AG04450 (cell line): ENCODE measurements at regions not wholly inside any gene's neighbourhood (a gene's known extent, or its start where the extent isn't known, plus 50 kb on each side); places are given as distances from the start of the nearest gene placed in this dataset. TPM values are rescaled to one million over a fixed set of nuclear protein-coding genes. Genes with fewer than 3 reads are reported as not detected.

Experiments used
- CTCF ChIA-PET: fragments of 300-600, 350-600 bp; formaldehyde crosslinking; extraction: SDS; loops from one replicate; lab custom pipeline; 2022; ENCODE audit warnings: antibody characterized with exemption, inconsistent platforms; lab: Charles Lee
- POLR2A ChIA-PET: fragments of 350-600 bp; formaldehyde crosslinking; extraction: SDS; loops from one replicate; lab custom pipeline; 2021; ENCODE audit warnings: antibody characterized with exemption, inconsistent platforms; lab: Yijun Ruan, JAX
- DNase-seq: peaks from one replicate; pipeline ENCODE4 v3.0.0-alpha.2; 2011; ENCODE audit warnings: low read depth, low spot score
- H3K27ac ChIP-seq: one replicate; pipeline ENCODE4 v1.5.1; 2012; ENCODE audit warnings: low read depth, low read length, control low read depth
- H3K27me3 ChIP-seq: one replicate; pipeline ENCODE4 v1.6.0; 2012; ENCODE audit warnings: low read length; ENCODE audit not compliant: control insufficient read depth, insufficient read depth
- H3K4me3 ChIP-seq: 2 replicates; pipeline ENCODE4 v1.5.1; 2011; ENCODE audit warnings: mild to moderate bottlenecking, low read depth, low read length, control low read depth
- H3K9me3 ChIP-seq: 2 replicates; pipeline ENCODE4 v1.5.1; 2012; ENCODE audit warnings: low read length; ENCODE audit not compliant: control insufficient read depth, insufficient read depth
- CTCF ChIP-seq: IDR thresholded peaks from 2 replicates; pipeline ENCODE4 v1.5.1; 2011; ENCODE audit warnings: low read depth, low read length, control low read depth, inconsistent platforms
- small RNA-seq: library from RNA; depleted of rRNA; stranded (forward); fragments of <200 nt; gene quantifications from one replicate; pipeline ENCODE3, GENCODE V24; 2012; ENCODE audit warnings: low read depth; ENCODE audit not compliant: insufficient read length

- CTCF ChIA-PET: no interaction called here
- H3K27ac ChIP-seq: no peak overlapping the region
- TF ChIP-seq CTCF: no peak
- H3K9me3 ChIP-seq: peaks cover 17% of the 10 kb centered on the region
- DNase-seq: no peak
- POLR2A ChIA-PET: no interaction called here
- H3K4me3 ChIP-seq: no peak overlapping the region
- no peaks in the 10 kb centered on the region for H3K27me3 ChIP-seq
Measured at GRCh38 chr6:165716886-165717285, 53.8 kb upstream of the PDE10A start.

- CTCF ChIA-PET: interaction anchor here (0.5 to 0.9 kb wide), 2 partner anchors 60 to 135 kb away, joined by 3 read pairs; no protein-coding TSS in a partner anchor
- no peak for DNase-seq
- Histone ChIP-seq H3K4me3 (no peak overlapping the region), H3K27ac (no peak overlapping the region), H3K27me3 (no peaks in the 10 kb centered on the region), H3K9me3 (peaks cover 29% of the 10 kb centered on the region)
- TF ChIP-seq CTCF: no peak
- POLR2A ChIA-PET: no interaction called here
Measured at GRCh38 chr6:165715428-165715827, 52.4 kb upstream of the PDE10A start.

- Histone ChIP-seq H3K9me3 (peaks cover 30% of the 10 kb centered on the region), H3K27ac (no peak overlapping the region), H3K4me3 (no peak overlapping the region), H3K27me3 (no peaks in the 10 kb centered on the region)
- CTCF ChIA-PET: interaction anchor here (0.5 kb wide), 1 partner anchor 61 kb away, joined by 3 read pairs; no protein-coding TSS in a partner anchor
- TF ChIP-seq CTCF: no peak
- DNase-seq: no peak
- POLR2A ChIA-PET: no interaction called here
Measured at GRCh38 chr6:165714907-165715306, 51.9 kb upstream of the PDE10A start.

GRCh38 chr6:165713845-165714466 lies 50.9 kb upstream of the PDE10A start:
- Histone ChIP-seq H3K4me3 (no peak overlapping the region), H3K27ac (no peak overlapping the region), H3K27me3 (no peaks in the 10 kb centered on the region), H3K9me3 (peaks cover 40% of the 10 kb centered on the region)
- ChIA-PET CTCF (no interaction called here), POLR2A (no interaction called here)
- TF ChIP-seq CTCF: no peak
- DNase-seq: no peak

Small RNAs in the stretch of these regions (small RNA-seq; reads per million reads assigned to genes)
- not detected for gene RNU6-730P
